Trophoblast cell (in vitro differentiated cells and primary cell): ENCODE measurements at regions not wholly inside any gene's neighbourhood (a gene's known extent, or its start where the extent isn't known, plus 50 kb on each side); places are given as distances from the start of the nearest gene placed in this dataset.

Source experiments
- DNase-seq, 2 donors: peaks; one replicate each; pipeline ENCODE4 v3.0.0-alpha.2; 2016
- H2AFZ ChIP-seq: 2 replicates; pipeline ENCODE4 v1.6.1; 2013; ENCODE audit warnings: low read length, moderate library complexity, mild to moderate bottlenecking; ENCODE audit not compliant: insufficient read depth, poor library complexity
- H2AK5ac ChIP-seq: 2 replicates; pipeline ENCODE4 v1.6.1; 2013; ENCODE audit warnings: mild to moderate bottlenecking, low read length
- H2BK120ac ChIP-seq: 2 replicates; pipeline ENCODE4 v1.6.1; 2013; ENCODE audit warnings: low read length, mild to moderate bottlenecking, moderate library complexity; ENCODE audit not compliant: insufficient read depth, poor library complexity
- H2BK12ac ChIP-seq: 2 replicates; pipeline ENCODE4 v1.6.1; 2013; ENCODE audit warnings: mild to moderate bottlenecking, low read length, moderate library complexity
- H2BK5ac ChIP-seq: 2 replicates; pipeline ENCODE4 v1.6.1; 2013; ENCODE audit warnings: low read length, low read depth, moderate library complexity, mild to moderate bottlenecking; ENCODE audit not compliant: poor library complexity
- H3K14ac ChIP-seq: 2 replicates; pipeline ENCODE4 v1.6.1; 2013; ENCODE audit warnings: mild to moderate bottlenecking, low read length
- H3K18ac ChIP-seq: 2 replicates; pipeline ENCODE4 v1.6.1; 2013; ENCODE audit warnings: mild to moderate bottlenecking, low read length
- H3K23ac ChIP-seq: 2 replicates; pipeline ENCODE4 v1.6.1; 2013; ENCODE audit warnings: low read length
- H3K27ac ChIP-seq: 2 replicates; pipeline ENCODE4 v1.5.1; 2013; ENCODE audit warnings: low read depth, mild to moderate bottlenecking, inconsistent platforms, low read length, moderate library complexity
- H3K27me3 ChIP-seq: 2 replicates; pipeline ENCODE4 v1.6.1; 2013; ENCODE audit warnings: inconsistent platforms, mild to moderate bottlenecking, low read length, moderate library complexity; ENCODE audit not compliant: insufficient read depth
- H3K36me3 ChIP-seq, 2 experiments: 1 replicate in 1 of 2; 2 replicates in 1 of 2; pipeline ENCODE4 v1.6.1; 2013; ENCODE audit warnings: low read length in 2 of 2, mild to moderate bottlenecking in 2 of 2, moderate library complexity in 1 of 2; ENCODE audit not compliant: insufficient read depth in 2 of 2, control insufficient read depth in 1 of 2
- H3K4ac ChIP-seq: 2 replicates; pipeline ENCODE4 v1.6.1; 2013; ENCODE audit warnings: low read depth, mild to moderate bottlenecking, low read length, moderate library complexity
- H3K4me1 ChIP-seq, 2 experiments: 1 replicate in 1 of 2; 2 replicates in 1 of 2; pipeline ENCODE4 v1.6.1; 2013; ENCODE audit warnings: low read length in 2 of 2, mild to moderate bottlenecking in 2 of 2, moderate library complexity in 1 of 2; ENCODE audit not compliant: insufficient read depth in 2 of 2, control insufficient read depth in 1 of 2
- H3K4me2 ChIP-seq: 2 replicates; pipeline ENCODE4 v1.6.1; 2013; ENCODE audit warnings: inconsistent platforms, mild to moderate bottlenecking, low read length, moderate library complexity
- H3K4me3 ChIP-seq: 2 replicates; pipeline ENCODE4 v1.5.1; 2013; ENCODE audit warnings: mild to moderate bottlenecking, low read depth, low read length, inconsistent platforms
- H3K79me1 ChIP-seq: one replicate; pipeline ENCODE4 v1.6.1; 2013; ENCODE audit warnings: low read length
- H3K79me2 ChIP-seq: 2 replicates; pipeline ENCODE4 v1.6.1; 2013; ENCODE audit warnings: low read length, mild to moderate bottlenecking; ENCODE audit not compliant: control insufficient read depth, insufficient read depth, poor library complexity
- H3K9ac ChIP-seq: 2 replicates; pipeline ENCODE4 v1.6.1; 2013; ENCODE audit warnings: mild to moderate bottlenecking, low read length
- H3K9me3 ChIP-seq: 2 replicates; pipeline ENCODE4 v1.6.1; 2013; ENCODE audit warnings: low read depth, mild to moderate bottlenecking, control low read depth, inconsistent platforms, low read length; ENCODE audit not compliant: insufficient read depth
- H4K12ac ChIP-seq: 2 replicates; pipeline ENCODE4 v1.6.1; 2013; ENCODE audit warnings: low read depth, mild to moderate bottlenecking, low read length, moderate library complexity
- H4K8ac ChIP-seq: 2 replicates; pipeline ENCODE4 v1.6.1; 2013; ENCODE audit warnings: low read depth, mild to moderate bottlenecking, low read length, moderate library complexity
- H4K91ac ChIP-seq: one replicate; pipeline ENCODE4 v1.6.1; 2013; ENCODE audit warnings: low read depth, mild to moderate bottlenecking, low read length, moderate library complexity
- WGBS: extraction: QIAGEN DNeasy Blood & Tissue Kit; methylation state at CpG from one replicate; pipeline ENCODE4 v1.1.7; 2013; ENCODE audit warnings: missing lambda C conversion rate; ENCODE audit not compliant: insufficient read length, insufficient coverage; ENCODE audit errors: extremely low coverage; 5-methylcytosine and 5-hydroxymethylcytosine counted together

GRCh38 chr7:51607447-51607846 is 290.8 kb upstream of the COBL start:
- WGBS = no CpG with 5 or more reads among the region's 11 CpGs
- DNase-seq = no peak
- Histone ChIP-seq H3K4me3 (no peak overlapping the region), H3K79me1 (no peaks in the 10 kb centered on the region), H3K36me3 (no peaks in the 10 kb centered on the region), H3K4ac (no peak overlapping the region), H2AK5ac (no peak overlapping the region), H3K27me3 (no peaks in the 10 kb centered on the region), H3K18ac (no peak overlapping the region), H2BK5ac (no peak overlapping the region), H3K14ac (no peak overlapping the region), H3K27ac (no peak overlapping the region), H4K91ac (no peak overlapping the region), H3K9me3 (no peaks in the 10 kb centered on the region), H3K23ac (no peak overlapping the region), H4K12ac (no peak overlapping the region), H2BK120ac (no peak overlapping the region), H3K79me2 (no peaks in the 10 kb centered on the region), H3K4me2 (no peak overlapping the region), H2BK12ac (no peak overlapping the region), H4K8ac (no peak overlapping the region), H3K9ac (no peak overlapping the region), H2AFZ (no peak overlapping the region), H3K4me1 (peaks cover 2% of the 10 kb centered on the region in 2 experiments)

- Histone ChIP-seq H3K4me2 (no peak overlapping the region), H3K27me3 (no peaks in the 10 kb centered on the region), H3K4me1 (no peaks in the 10 kb centered on the region), H3K14ac (no peak overlapping the region), H4K12ac (no peak overlapping the region), H3K4ac (no peak overlapping the region), H3K36me3 (no peaks in the 10 kb centered on the region), H2BK12ac (no peak overlapping the region), H3K79me1 (no peaks in the 10 kb centered on the region), H2BK5ac (no peak overlapping the region), H3K18ac (no peak overlapping the region), H3K9me3 (no peaks in the 10 kb centered on the region), H2AFZ (no peak overlapping the region), H3K23ac (no peak overlapping the region), H3K9ac (no peak overlapping the region), H2AK5ac (no peak overlapping the region), H4K8ac (no peak overlapping the region), H4K91ac (no peak overlapping the region), H3K79me2 (no peaks in the 10 kb centered on the region), H2BK120ac (no peak overlapping the region), H3K27ac (no peak overlapping the region), H3K4me3 (no peak overlapping the region)
- no peak for DNase-seq
- no CpG with 5 or more reads among the region's 17 CpGs for WGBS
Measured at GRCh38 chr7:51606601-51607154, 290.1 kb upstream of the COBL start.

- no peak overlapping the region for H3K9ac ChIP-seq
- H4K12ac ChIP-seq = no peak overlapping the region
- no peak overlapping the region for H4K91ac ChIP-seq
- H3K18ac ChIP-seq = no peak overlapping the region
- H4K8ac ChIP-seq = no peak overlapping the region
- H3K79me2 ChIP-seq = no peaks in the 10 kb centered on the region
- H3K9me3 ChIP-seq = peaks cover 3% of the 10 kb centered on the region
- H3K4me1 ChIP-seq = no peaks in the 10 kb centered on the region
- no peak overlapping the region for H2AFZ ChIP-seq
- no peaks in the 10 kb centered on the region for H3K27me3 ChIP-seq
- no peak overlapping the region for H3K23ac ChIP-seq
- H3K4me3 ChIP-seq = no peak overlapping the region
- no peak overlapping the region for H3K4me2 ChIP-seq
- no peak overlapping the region for H2BK5ac ChIP-seq
- H3K14ac ChIP-seq = no peak overlapping the region
- H3K4ac ChIP-seq = no peak overlapping the region
- H3K27ac ChIP-seq = no peak overlapping the region
- H2BK12ac ChIP-seq = no peak overlapping the region
- no peaks in the 10 kb centered on the region for H3K36me3 ChIP-seq
- no CpG with 5 or more reads among the region's 2 CpGs for WGBS
- no peaks in the 10 kb centered on the region for H3K79me1 ChIP-seq
- no peak overlapping the region for H2BK120ac ChIP-seq
- H2AK5ac ChIP-seq = no peak overlapping the region
- no peak for DNase-seq
Measured at GRCh38 chr7:51602376-51602775, 285.8 kb upstream of the COBL start.

GRCh38 chr7:51601461-51601860 is 284.9 kb upstream of the COBL start:
- no peak overlapping the region for H3K14ac ChIP-seq
- no peak overlapping the region for H2BK5ac ChIP-seq
- WGBS = no CpG with 5 or more reads among the region's 3 CpGs
- no peaks in the 10 kb centered on the region for H3K79me2 ChIP-seq
- no peak overlapping the region for H3K4me2 ChIP-seq
- H4K8ac ChIP-seq = no peak overlapping the region
- H2AFZ ChIP-seq = no peak overlapping the region
- H3K9me3 ChIP-seq = peaks cover 3% of the 10 kb centered on the region
- no peak overlapping the region for H3K4me3 ChIP-seq
- H3K4ac ChIP-seq = no peak overlapping the region
- no peaks in the 10 kb centered on the region for H3K4me1 ChIP-seq
- H2BK12ac ChIP-seq = no peak overlapping the region
- H3K18ac ChIP-seq = no peak overlapping the region
- H4K91ac ChIP-seq = no peak overlapping the region
- no peaks in the 10 kb centered on the region for H3K27me3 ChIP-seq
- no peak overlapping the region for H2BK120ac ChIP-seq
- no peaks in the 10 kb centered on the region for H3K79me1 ChIP-seq
- no peak overlapping the region for H2AK5ac ChIP-seq
- H4K12ac ChIP-seq = no peak overlapping the region
- H3K27ac ChIP-seq = no peak overlapping the region
- H3K36me3 ChIP-seq = no peaks in the 10 kb centered on the region
- DNase-seq = no peak
- H3K23ac ChIP-seq = no peak overlapping the region
- H3K9ac ChIP-seq = no peak overlapping the region
